ENCODE measurements at regions not wholly inside any gene's neighbourhood (a gene's known extent, or its start where the extent isn't known, plus 50 kb on each side); places are given as distances from the start of the nearest gene placed in this dataset.
A peak's percentile ranks its signal among the peaks of the same experiment; 100 is the strongest.

DNA sequence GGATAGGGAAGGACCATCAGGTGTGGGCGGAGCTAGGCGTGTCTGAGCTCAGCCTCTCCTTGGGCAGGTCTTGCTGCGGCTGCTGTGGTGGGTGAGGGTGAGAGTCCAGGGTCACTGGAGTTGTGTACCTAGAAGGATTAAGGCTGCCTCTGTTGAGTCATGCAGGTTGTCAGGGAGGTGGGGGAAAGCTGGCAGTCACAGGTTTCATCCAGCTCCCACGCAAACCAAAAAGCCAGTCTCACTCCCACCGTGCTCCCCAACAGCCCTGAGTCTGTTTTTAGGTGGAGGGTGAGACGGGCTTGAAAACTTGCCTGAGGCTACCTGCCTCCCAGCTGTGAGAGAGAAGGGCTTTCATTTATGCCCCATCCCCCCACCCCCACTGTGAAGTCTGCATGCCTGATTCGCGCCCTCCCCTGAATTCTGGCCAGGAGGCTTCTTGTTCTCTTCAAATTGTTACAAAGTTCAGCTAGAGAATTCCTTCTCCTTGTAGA lies 161.5 kb downstream of the MYLK4 start:
- peak overlapping the region; percentile 66 for H3K27ac ChIP-seq (ENCODE audit: low read length)
- H3K9ac ChIP-seq (ENCODE audit: low read length) = peak overlapping the region; percentile 33; the same call in 1 of the 2 replicates
- H3K9me3 ChIP-seq (ENCODE audit: low read length) = no peaks in the 10 kb centered on the region
- no peaks in the 10 kb centered on the region for H4K20me1 ChIP-seq (ENCODE audit: low read length)
- H3K4me1 ChIP-seq (ENCODE audit: insufficient read depth, low read length) = peaks cover 14% of the 10 kb centered on the region
- no peaks in the 10 kb centered on the region for H3F3A ChIP-seq (ENCODE audit: low read length, unreplicated experiment)
- TF ChIP-seq EZH2phosphoT487 (IDR thresholded peaks at IDR 0.05; ENCODE audit: borderline replicate concordance, low read length) = no peak
- no peak for TF ChIP-seq EZH2 (IDR thresholded peaks at IDR 0.05; ENCODE audit: low read length, unreplicated experiment)
- TF ChIP-seq, protein P1, sequence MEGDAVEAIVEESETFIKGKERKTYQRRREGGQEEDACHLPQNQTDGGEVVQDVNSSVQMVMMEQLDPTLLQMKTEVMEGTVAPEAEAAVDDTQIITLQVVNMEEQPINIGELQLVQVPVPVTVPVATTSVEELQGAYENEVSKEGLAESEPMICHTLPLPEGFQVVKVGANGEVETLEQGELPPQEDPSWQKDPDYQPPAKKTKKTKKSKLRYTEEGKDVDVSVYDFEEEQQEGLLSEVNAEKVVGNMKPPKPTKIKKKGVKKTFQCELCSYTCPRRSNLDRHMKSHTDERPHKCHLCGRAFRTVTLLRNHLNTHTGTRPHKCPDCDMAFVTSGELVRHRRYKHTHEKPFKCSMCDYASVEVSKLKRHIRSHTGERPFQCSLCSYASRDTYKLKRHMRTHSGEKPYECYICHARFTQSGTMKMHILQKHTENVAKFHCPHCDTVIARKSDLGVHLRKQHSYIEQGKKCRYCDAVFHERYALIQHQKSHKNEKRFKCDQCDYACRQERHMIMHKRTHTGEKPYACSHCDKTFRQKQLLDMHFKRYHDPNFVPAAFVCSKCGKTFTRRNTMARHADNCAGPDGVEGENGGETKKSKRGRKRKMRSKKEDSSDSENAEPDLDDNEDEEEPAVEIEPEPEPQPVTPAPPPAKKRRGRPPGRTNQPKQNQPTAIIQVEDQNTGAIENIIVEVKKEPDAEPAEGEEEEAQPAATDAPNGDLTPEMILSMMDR (conservative IDR thresholded peaks at IDR 0.05; ENCODE audit: low read depth, low read length) = no peak
- peak overlapping the region; percentile 39; the same call in 1 of the 2 replicates for H3K4me2 ChIP-seq (ENCODE audit: low read length)
- CTCF ChIA-PET = no interaction called here
- no peaks in the 10 kb centered on the region for H3K9me2 ChIP-seq (replicated peaks; ENCODE audit: low read length)
- intact Hi-C loops (cut with micrococcal nuclease) = no loop called here
- POLR2A ChIA-PET (ENCODE audit: unreplicated experiment) = no interaction called here
- ATAC-seq (0 out of 2 replicates have a peak, but pooled peaks have one; percentile 13), DNase-seq (peak; percentile 75)
- BruUV-seq (replicated peaks) = no TSS peak
- no peaks in the 10 kb centered on the region for H3K27me3 ChIP-seq (ENCODE audit: low read length)
- no peaks in the 10 kb centered on the region for H3K36me3 ChIP-seq (ENCODE audit: low read depth, low read length)
- no peak overlapping the region for H3K4me3 ChIP-seq (ENCODE audit: low read length)
- no peak overlapping the region for H2AFZ ChIP-seq (ENCODE audit: low read length)
- H3K79me2 ChIP-seq (ENCODE audit: low read length) = no peaks in the 10 kb centered on the region

DNA sequence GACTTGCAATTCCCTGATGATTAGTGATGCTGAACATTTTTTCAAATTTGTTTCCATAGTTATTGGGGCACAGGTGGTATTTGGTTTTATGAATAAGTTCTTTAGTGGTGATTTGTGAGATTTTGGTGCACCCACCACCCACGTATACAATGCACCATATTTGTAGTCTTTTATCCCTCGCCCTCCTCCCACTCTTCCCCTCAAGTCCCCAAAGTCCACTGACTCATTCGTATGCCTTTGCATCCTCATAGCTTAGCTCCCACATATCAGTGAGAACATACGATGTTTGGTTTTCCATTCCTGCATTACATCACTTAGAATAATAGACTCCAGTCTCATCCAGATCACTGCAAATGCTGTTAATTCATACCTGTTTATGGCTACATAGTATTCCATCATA lies 167.3 kb downstream of the MYLK4 start:
- H3K9ac ChIP-seq (ENCODE audit: low read length) = no peak overlapping the region
- H3K36me3 ChIP-seq (ENCODE audit: low read depth, low read length) = no peaks in the 10 kb centered on the region
- H3K4me3 ChIP-seq (ENCODE audit: low read length) = no peak overlapping the region
- H3K4me1 ChIP-seq (ENCODE audit: insufficient read depth, low read length) = peaks cover 11% of the 10 kb centered on the region
- no peaks in the 10 kb centered on the region for H4K20me1 ChIP-seq (ENCODE audit: low read length)
- no peak for DNase-seq
- ChIA-PET CTCF (no interaction called here), POLR2A (ENCODE audit: unreplicated experiment) (no interaction called here)
- no TSS peak for BruUV-seq (replicated peaks)
- H3K27ac ChIP-seq (ENCODE audit: low read length) = no peak overlapping the region
- H2AFZ ChIP-seq (ENCODE audit: low read length) = no peak overlapping the region
- no peaks in the 10 kb centered on the region for H3K9me3 ChIP-seq (ENCODE audit: low read length)
- no peaks in the 10 kb centered on the region for H3K9me2 ChIP-seq (replicated peaks; ENCODE audit: low read length)
- no peaks in the 10 kb centered on the region for H3K27me3 ChIP-seq (ENCODE audit: low read length)
- no peak for ATAC-seq
- intact Hi-C loops (cut with micrococcal nuclease) = no loop called here
- H3F3A ChIP-seq (ENCODE audit: low read length, unreplicated experiment) = no peaks in the 10 kb centered on the region
- no peaks in the 10 kb centered on the region for H3K79me2 ChIP-seq (ENCODE audit: low read length)
- H3K4me2 ChIP-seq (ENCODE audit: low read length) = no peak overlapping the region
- TF ChIP-seq EZH2phosphoT487 (IDR thresholded peaks at IDR 0.05; ENCODE audit: borderline replicate concordance, low read length) (no peak), EZH2 (IDR thresholded peaks at IDR 0.05; ENCODE audit: low read length, unreplicated experiment) (no peak)
- TF ChIP-seq, protein P1 (conservative IDR thresholded peaks at IDR 0.05; ENCODE audit: low read depth, low read length) = no peak

GRCh38 chr6:2582268-2582667 lies 168.5 kb downstream of the MYLK4 start:
- BruUV-seq (replicated peaks) = no TSS peak
- Histone ChIP-seq H3K4me1 (ENCODE audit: insufficient read depth, low read length) (peaks cover 14% of the 10 kb centered on the region), H4K20me1 (ENCODE audit: low read length) (no peaks in the 10 kb centered on the region), H3K4me2 (ENCODE audit: low read length) (no peak overlapping the region), H3K27me3 (ENCODE audit: low read length) (no peaks in the 10 kb centered on the region), H3K9me3 (ENCODE audit: low read length) (no peaks in the 10 kb centered on the region), H3K36me3 (ENCODE audit: low read depth, low read length) (no peaks in the 10 kb centered on the region), H2AFZ (ENCODE audit: low read length) (no peak overlapping the region), H3K9ac (ENCODE audit: low read length) (no peak overlapping the region), H3K79me2 (ENCODE audit: low read length) (no peaks in the 10 kb centered on the region), H3K4me3 (ENCODE audit: low read length) (no peak overlapping the region), H3K9me2 (replicated peaks; ENCODE audit: low read length) (no peaks in the 10 kb centered on the region), H3F3A (ENCODE audit: low read length, unreplicated experiment) (no peaks in the 10 kb centered on the region), H3K27ac (ENCODE audit: low read length) (no peak overlapping the region)
- DNase-seq = no peak
- ATAC-seq = no peak
- ChIA-PET POLR2A (ENCODE audit: unreplicated experiment) (no interaction called here), CTCF (no interaction called here)
- no peak for TF ChIP-seq EZH2phosphoT487 (IDR thresholded peaks at IDR 0.05; ENCODE audit: borderline replicate concordance, low read length)
- no peak for TF ChIP-seq EZH2 (IDR thresholded peaks at IDR 0.05; ENCODE audit: low read length, unreplicated experiment)
- TF ChIP-seq, protein P1 (conservative IDR thresholded peaks at IDR 0.05; ENCODE audit: low read depth, low read length) = no peak
- intact Hi-C loops (cut with micrococcal nuclease) = no loop called here

All from PC-3 (cell line).